Uterus (tissue), 2 donors: ENCODE measurements at regions not wholly inside any gene's neighbourhood (a gene's known extent, or its start where the extent isn't known, plus 50 kb on each side); places are given as distances from the start of the nearest gene placed in this dataset.

Experiments
- POLR2A ChIP-seq, 2 donors: fragments of 450-650 bp; IDR thresholded peaks; one replicate each; pipeline ENCODE4 v1.6.1; 2016; ENCODE audit warnings: antibody characterized with exemption in 2 of 2, mild to moderate bottlenecking in 1 of 2, moderate library complexity in 1 of 2
- TF ChIP-seq, protein P1 (sequence below), 4 experiments: fragments of 200-600 bp in 2 of 4; fragments of 450-650 bp in 2 of 4; sonication (generic) in 2 of 4; IDR thresholded peaks; one replicate each; pipeline ENCODE4 v1.5.1; 2016 to 2019; ENCODE audit warnings: antibody characterized with exemption in 4 of 4, mild to moderate bottlenecking in 2 of 4, moderate library complexity in 1 of 4

DNA sequence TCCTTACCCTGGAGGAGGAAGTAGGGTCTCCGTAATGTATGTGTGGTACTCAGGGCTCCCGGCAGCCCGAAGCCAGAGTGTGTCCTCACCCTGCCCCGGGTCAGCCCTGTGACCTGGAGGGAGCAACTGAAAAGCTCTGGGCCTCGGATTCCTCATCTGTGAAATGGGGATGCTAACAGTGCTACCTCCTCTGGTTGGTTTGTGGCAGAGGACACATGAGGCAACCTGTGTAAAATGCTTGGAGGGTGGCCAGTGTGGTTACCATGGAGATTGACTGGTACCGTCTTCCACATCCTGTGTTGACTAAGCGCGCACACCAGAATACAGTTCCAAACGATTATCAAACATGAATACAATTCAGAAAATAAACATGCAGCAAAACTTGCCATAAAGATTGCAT lies 163.8 kb upstream of the KLF6 start:
- TF ChIP-seq POLR2A (IDR thresholded peaks at IDR 0.05), result no peak
- TF ChIP-seq, protein P1, sequence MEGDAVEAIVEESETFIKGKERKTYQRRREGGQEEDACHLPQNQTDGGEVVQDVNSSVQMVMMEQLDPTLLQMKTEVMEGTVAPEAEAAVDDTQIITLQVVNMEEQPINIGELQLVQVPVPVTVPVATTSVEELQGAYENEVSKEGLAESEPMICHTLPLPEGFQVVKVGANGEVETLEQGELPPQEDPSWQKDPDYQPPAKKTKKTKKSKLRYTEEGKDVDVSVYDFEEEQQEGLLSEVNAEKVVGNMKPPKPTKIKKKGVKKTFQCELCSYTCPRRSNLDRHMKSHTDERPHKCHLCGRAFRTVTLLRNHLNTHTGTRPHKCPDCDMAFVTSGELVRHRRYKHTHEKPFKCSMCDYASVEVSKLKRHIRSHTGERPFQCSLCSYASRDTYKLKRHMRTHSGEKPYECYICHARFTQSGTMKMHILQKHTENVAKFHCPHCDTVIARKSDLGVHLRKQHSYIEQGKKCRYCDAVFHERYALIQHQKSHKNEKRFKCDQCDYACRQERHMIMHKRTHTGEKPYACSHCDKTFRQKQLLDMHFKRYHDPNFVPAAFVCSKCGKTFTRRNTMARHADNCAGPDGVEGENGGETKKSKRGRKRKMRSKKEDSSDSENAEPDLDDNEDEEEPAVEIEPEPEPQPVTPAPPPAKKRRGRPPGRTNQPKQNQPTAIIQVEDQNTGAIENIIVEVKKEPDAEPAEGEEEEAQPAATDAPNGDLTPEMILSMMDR (IDR thresholded peaks at IDR 0.05), result no peak
